ENCODE measurements at regions not wholly inside any gene's neighbourhood (a gene's known extent, or its start where the extent isn't known, plus 50 kb on each side); places are given as distances from the start of the nearest gene placed in this dataset.

DNA sequence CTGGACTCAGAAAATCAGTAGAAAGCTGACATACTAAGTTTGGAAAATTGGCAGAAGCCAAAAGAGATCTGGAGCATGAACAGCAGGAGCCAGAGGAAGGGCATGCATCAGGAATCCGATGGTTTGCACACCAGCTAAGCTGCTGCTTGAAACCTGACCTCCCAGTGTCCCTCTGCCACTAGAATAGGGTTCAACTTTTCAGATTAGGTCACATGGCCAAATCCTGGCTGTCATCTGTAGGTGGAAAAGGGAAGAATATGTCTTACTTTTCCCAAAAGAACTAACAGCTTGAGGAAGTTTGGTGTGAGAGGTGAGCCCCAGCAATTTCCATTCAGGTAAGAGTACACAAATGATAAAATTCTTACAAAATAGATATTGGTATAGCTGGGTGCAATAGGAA lies 732.6 kb downstream of the RERGL start:
- Histone ChIP-seq H3K27me3 (replicated peaks; ENCODE audit: control insufficient read depth, insufficient read depth, low read length) (no peaks in the 10 kb centered on the region), H3K9ac (ENCODE audit: low read length) (no peak overlapping the region), H3K4me3 (ENCODE audit: low read length) (no peak overlapping the region), H3K9me3 (ENCODE audit: control insufficient read depth, low read length) (no peaks in the 10 kb centered on the region), H3K4me1 (ENCODE audit: control insufficient read depth, insufficient read depth, low read length) (no peaks in the 10 kb centered on the region), H3K36me3 (ENCODE audit: control insufficient read depth, insufficient read depth, low read length, severe bottlenecking) (no peaks in the 10 kb centered on the region)
- no peak for DNase-seq (ENCODE audit: low read depth)

DNA sequence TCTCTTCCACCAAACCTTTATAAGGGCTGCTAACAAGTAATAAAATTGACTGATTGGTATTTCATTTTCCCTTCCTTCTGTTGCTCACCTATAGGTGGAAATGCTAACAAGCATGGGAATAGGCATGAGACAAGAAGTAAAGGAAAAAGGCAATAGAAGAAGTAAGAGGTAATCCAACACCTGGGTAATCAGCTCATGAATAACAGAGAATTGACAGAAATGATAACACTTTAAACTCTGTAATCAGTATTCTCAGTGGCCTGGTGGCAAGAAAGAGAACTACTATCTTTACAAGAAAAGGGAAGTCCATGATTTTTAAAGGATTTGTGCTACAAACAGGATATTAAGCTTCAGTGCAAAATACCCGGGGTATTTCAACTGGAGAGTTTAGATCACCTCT lies 737.8 kb downstream of the RERGL start:
- Histone ChIP-seq H3K36me3 (ENCODE audit: control insufficient read depth, insufficient read depth, low read length, severe bottlenecking) (no peaks in the 10 kb centered on the region), H3K9ac (ENCODE audit: low read length) (no peak overlapping the region), H3K4me3 (ENCODE audit: low read length) (no peak overlapping the region), H3K9me3 (ENCODE audit: control insufficient read depth, low read length) (no peaks in the 10 kb centered on the region), H3K4me1 (ENCODE audit: control insufficient read depth, insufficient read depth, low read length) (no peaks in the 10 kb centered on the region), H3K27me3 (replicated peaks; ENCODE audit: control insufficient read depth, insufficient read depth, low read length) (no peaks in the 10 kb centered on the region)
- no peak for DNase-seq (ENCODE audit: low read depth)

DNA sequence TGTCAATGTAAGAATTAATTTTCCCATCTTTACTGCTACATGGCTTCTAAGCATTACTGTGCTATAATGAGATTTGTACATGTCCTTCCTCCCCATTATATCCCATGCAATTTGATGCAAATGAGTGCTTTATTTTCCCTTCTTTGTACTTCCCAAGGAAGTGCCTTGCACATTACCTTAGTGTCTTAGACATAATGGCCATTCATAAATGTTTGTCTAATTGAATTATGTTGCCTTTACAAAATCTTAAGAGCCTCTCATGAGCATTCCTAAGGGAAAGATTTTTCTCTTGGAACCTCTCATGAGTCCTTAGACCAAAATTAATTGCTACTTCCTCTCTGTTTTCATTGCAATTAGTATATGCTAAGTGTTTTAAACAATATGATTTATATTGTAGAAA lies 741.7 kb downstream of the RERGL start:
- H3K36me3 ChIP-seq (ENCODE audit: control insufficient read depth, insufficient read depth, low read length, severe bottlenecking): no peaks in the 10 kb centered on the region
- no peak overlapping the region for H3K9ac ChIP-seq (ENCODE audit: low read length)
- DNase-seq (ENCODE audit: low read depth): no peak
- no peaks in the 10 kb centered on the region for H3K4me1 ChIP-seq (ENCODE audit: control insufficient read depth, insufficient read depth, low read length)
- no peaks in the 10 kb centered on the region for H3K27me3 ChIP-seq (replicated peaks; ENCODE audit: control insufficient read depth, insufficient read depth, low read length)
- H3K9me3 ChIP-seq (ENCODE audit: control insufficient read depth, low read length): no peaks in the 10 kb centered on the region
- no peak overlapping the region for H3K4me3 ChIP-seq (ENCODE audit: low read length)

DNA sequence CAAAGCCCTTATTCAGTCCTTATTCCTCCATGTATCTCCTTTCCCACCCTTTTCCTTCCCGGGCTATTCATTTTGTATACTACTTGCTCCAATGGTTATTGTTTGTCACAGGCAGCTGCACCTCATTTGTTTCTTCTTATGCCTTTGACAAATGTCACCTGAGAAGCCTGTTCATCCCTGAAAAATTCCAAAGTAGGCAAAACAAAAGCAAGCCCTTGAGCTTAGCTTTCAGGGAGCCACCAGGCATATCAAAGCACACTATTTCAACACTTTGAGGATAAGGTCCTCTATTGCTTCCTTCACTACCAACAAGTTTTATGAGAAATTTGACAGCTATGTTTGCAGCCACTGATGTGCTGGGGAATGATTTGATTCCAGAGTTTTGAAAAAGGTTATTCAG lies 738.7 kb upstream of the LMO3 start:
- Histone ChIP-seq H3K36me3 (ENCODE audit: control insufficient read depth, insufficient read depth, low read length, severe bottlenecking) (no peaks in the 10 kb centered on the region), H3K9ac (ENCODE audit: low read length) (no peak overlapping the region)
- no peak for DNase-seq (ENCODE audit: low read depth)

DNA sequence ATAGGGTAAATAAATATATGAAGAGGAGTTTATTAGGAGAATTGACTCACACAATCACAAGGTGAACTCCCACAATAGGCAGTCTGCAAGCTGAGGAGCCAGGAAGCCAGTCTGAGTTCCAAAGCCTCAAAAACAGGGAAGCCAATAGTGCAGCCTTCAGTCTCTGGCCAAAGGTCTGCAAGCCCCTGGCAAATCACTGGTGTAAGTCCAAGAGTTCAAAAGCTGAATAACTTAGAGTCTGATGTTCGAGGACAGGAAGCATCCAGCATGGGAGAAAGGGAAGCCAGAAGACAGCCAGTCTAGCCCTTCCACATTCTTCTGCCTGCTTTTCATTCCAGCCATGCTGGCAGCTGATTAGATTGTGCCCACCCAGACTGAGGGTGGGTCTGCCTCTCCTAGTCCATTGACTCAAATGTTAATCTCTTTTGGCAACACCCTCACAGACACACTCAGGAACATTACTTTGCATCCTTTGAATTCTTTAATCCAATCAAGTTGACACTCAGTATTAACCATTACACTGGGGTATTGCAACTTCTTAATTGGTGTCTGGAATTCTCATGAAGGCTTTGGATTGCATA lies 736.5 kb upstream of the LMO3 start:
- no peaks in the 10 kb centered on the region for H3K27me3 ChIP-seq (replicated peaks; ENCODE audit: control insufficient read depth, insufficient read depth, low read length)
- H3K36me3 ChIP-seq (ENCODE audit: control insufficient read depth, insufficient read depth, low read length, severe bottlenecking): no peaks in the 10 kb centered on the region
- H3K4me1 ChIP-seq (ENCODE audit: control insufficient read depth, insufficient read depth, low read length): no peaks in the 10 kb centered on the region
- H3K4me3 ChIP-seq (ENCODE audit: low read length): no peak overlapping the region
- no peak overlapping the region for H3K9ac ChIP-seq (ENCODE audit: low read length)
- peaks cover 12% of the 10 kb centered on the region for H3K9me3 ChIP-seq (ENCODE audit: control insufficient read depth, low read length)
- no peak for DNase-seq (ENCODE audit: low read depth)

More for the DNA sequence above, 738.7 kb upstream of the LMO3 start:
- H3K27me3 ChIP-seq (replicated peaks; ENCODE audit: control insufficient read depth, insufficient read depth, low read length): no peaks in the 10 kb centered on the region
- no peaks in the 10 kb centered on the region for H3K4me1 ChIP-seq (ENCODE audit: control insufficient read depth, insufficient read depth, low read length)
- H3K9me3 ChIP-seq (ENCODE audit: control insufficient read depth, low read length): peaks cover 9% of the 10 kb centered on the region
- H3K4me3 ChIP-seq (ENCODE audit: low read length): no peak overlapping the region

DNA sequence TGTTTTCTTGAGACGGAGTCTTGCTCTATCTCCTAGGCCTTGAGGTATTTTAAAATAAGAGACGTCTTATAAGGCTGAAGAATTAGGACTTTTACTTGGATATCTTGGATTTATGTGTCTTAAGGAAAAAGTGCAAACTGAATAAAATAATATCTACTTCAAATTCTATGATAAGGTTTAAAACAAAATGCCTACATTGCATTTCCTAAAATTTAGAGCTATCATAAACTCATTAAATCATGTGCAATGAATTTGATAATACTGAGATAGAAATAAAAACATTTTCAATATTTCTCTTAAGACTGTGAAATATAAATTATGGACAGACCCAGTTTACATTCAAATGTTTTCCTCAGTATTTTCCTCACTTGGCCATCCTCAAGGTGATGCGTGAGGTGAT lies 729.5 kb upstream of the LMO3 start:
- H3K27me3 ChIP-seq (replicated peaks; ENCODE audit: control insufficient read depth, insufficient read depth, low read length): no peaks in the 10 kb centered on the region

DNA sequence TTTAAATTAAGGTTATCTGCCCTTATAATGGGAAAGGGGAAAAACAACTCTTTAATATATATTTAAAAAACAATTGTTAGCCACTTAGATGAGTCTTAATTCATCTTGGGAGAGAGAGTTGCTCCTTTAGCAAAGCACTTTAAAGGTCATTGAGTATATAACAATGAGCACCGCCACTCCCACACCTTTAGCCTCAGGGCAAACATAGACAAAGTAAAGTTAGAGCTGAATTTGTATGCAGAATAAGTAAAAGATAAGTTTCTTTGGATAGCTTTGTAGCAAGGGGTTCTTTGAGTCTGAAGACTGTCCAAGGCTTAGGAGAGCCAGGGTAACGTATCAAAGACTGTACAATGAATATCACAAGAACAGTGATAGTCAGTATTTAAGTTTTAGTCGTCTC lies 728.8 kb upstream of the LMO3 start:
- no peaks in the 10 kb centered on the region for H3K4me1 ChIP-seq (ENCODE audit: control insufficient read depth, insufficient read depth, low read length)
- H3K9ac ChIP-seq (ENCODE audit: low read length): no peak overlapping the region
- H3K27me3 ChIP-seq (replicated peaks; ENCODE audit: control insufficient read depth, insufficient read depth, low read length): no peaks in the 10 kb centered on the region
- no peaks in the 10 kb centered on the region for H3K36me3 ChIP-seq (ENCODE audit: control insufficient read depth, insufficient read depth, low read length, severe bottlenecking)
- DNase-seq (ENCODE audit: low read depth): no peak
- no peak overlapping the region for H3K4me3 ChIP-seq (ENCODE audit: low read length)
- peaks cover 7% of the 10 kb centered on the region for H3K9me3 ChIP-seq (ENCODE audit: control insufficient read depth, low read length)

More for the DNA sequence above, 729.5 kb upstream of the LMO3 start:
- no peaks in the 10 kb centered on the region for H3K4me1 ChIP-seq (ENCODE audit: control insufficient read depth, insufficient read depth, low read length)
- H3K4me3 ChIP-seq (ENCODE audit: low read length): no peak overlapping the region
- no peak overlapping the region for H3K9ac ChIP-seq (ENCODE audit: low read length)
- H3K36me3 ChIP-seq (ENCODE audit: control insufficient read depth, insufficient read depth, low read length, severe bottlenecking): no peaks in the 10 kb centered on the region
- DNase-seq (ENCODE audit: low read depth): no peak
- peaks cover 10% of the 10 kb centered on the region for H3K9me3 ChIP-seq (ENCODE audit: control insufficient read depth, low read length)

DNA sequence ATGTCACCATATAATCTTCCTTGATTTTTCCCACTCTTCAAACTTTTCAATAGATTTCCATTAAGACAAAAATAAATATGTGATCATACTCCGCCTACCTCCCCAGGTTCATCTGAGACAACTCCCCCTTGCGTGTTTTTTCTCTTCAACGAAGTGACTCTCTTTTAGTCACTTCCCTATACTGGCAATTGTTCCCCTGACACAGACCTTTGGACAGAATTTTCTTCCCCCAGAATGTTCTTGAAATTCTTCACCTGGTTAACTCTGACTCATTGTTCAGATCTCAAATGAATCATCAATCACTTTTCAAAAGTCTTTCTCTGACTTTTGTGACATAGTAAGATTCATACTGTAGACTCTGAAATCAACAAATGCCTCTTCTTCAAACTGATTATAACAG lies 727.3 kb upstream of the LMO3 start:
- Histone ChIP-seq H3K27me3 (replicated peaks; ENCODE audit: control insufficient read depth, insufficient read depth, low read length) (no peaks in the 10 kb centered on the region), H3K4me1 (ENCODE audit: control insufficient read depth, insufficient read depth, low read length) (no peaks in the 10 kb centered on the region), H3K36me3 (ENCODE audit: control insufficient read depth, insufficient read depth, low read length, severe bottlenecking) (no peaks in the 10 kb centered on the region), H3K9me3 (ENCODE audit: control insufficient read depth, low read length) (peaks cover 4% of the 10 kb centered on the region), H3K4me3 (ENCODE audit: low read length) (no peak overlapping the region), H3K9ac (ENCODE audit: low read length) (no peak overlapping the region)
- no peak for DNase-seq (ENCODE audit: low read depth)

DNA sequence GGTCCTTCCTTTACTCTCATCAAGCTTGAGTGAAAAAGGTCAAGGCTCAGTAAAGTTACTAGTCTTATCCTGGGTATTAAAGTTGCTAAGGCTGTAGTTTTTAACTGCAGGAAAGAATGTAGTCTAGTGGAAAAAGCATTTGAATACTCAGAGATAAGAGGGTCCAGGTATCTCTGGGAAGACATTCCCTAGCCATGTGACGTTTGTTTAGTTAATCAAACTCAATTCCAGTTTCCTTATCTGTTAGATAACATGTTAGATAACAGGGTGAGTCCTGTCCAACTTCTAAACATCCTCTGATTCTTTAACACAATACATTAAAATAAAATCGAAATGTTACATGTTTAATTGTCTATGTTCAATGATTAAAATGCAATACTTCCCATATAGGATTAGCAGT lies 720.7 kb upstream of the LMO3 start:
- Histone ChIP-seq H3K4me1 (ENCODE audit: control insufficient read depth, insufficient read depth, low read length) (no peaks in the 10 kb centered on the region), H3K4me3 (ENCODE audit: low read length) (no peak overlapping the region), H3K36me3 (ENCODE audit: control insufficient read depth, insufficient read depth, low read length, severe bottlenecking) (no peaks in the 10 kb centered on the region), H3K9me3 (ENCODE audit: control insufficient read depth, low read length) (no peaks in the 10 kb centered on the region), H3K9ac (ENCODE audit: low read length) (no peak overlapping the region), H3K27me3 (replicated peaks; ENCODE audit: control insufficient read depth, insufficient read depth, low read length) (no peaks in the 10 kb centered on the region)
- DNase-seq (ENCODE audit: low read depth): no peak

DNA sequence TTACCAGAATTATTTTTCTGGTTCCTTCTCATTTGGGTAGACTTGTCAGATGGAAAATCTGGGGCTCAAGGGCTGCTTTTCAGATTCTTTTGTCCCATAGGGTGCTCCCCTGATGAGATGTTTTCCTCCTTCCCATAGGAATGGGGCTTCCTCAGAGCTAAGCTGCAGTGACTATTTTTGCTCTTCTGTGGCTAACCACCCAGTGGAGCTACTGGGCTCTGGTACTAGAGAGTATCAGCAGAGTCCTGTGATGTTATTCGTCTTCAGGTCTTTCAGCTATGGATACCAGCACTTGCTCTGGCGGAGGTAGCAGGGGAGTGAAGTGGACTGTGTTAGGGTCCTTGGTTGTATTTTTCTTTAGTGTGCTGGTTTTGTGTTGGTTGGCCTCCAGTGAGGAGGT lies 716.1 kb upstream of the LMO3 start:
- Histone ChIP-seq H3K9ac (ENCODE audit: low read length) (no peak overlapping the region), H3K9me3 (ENCODE audit: control insufficient read depth, low read length) (peaks cover 4% of the 10 kb centered on the region), H3K27me3 (replicated peaks; ENCODE audit: control insufficient read depth, insufficient read depth, low read length) (no peaks in the 10 kb centered on the region), H3K36me3 (ENCODE audit: control insufficient read depth, insufficient read depth, low read length, severe bottlenecking) (no peaks in the 10 kb centered on the region), H3K4me1 (ENCODE audit: control insufficient read depth, insufficient read depth, low read length) (no peaks in the 10 kb centered on the region), H3K4me3 (ENCODE audit: low read length) (no peak overlapping the region)
- DNase-seq (ENCODE audit: low read depth): no peak

DNA sequence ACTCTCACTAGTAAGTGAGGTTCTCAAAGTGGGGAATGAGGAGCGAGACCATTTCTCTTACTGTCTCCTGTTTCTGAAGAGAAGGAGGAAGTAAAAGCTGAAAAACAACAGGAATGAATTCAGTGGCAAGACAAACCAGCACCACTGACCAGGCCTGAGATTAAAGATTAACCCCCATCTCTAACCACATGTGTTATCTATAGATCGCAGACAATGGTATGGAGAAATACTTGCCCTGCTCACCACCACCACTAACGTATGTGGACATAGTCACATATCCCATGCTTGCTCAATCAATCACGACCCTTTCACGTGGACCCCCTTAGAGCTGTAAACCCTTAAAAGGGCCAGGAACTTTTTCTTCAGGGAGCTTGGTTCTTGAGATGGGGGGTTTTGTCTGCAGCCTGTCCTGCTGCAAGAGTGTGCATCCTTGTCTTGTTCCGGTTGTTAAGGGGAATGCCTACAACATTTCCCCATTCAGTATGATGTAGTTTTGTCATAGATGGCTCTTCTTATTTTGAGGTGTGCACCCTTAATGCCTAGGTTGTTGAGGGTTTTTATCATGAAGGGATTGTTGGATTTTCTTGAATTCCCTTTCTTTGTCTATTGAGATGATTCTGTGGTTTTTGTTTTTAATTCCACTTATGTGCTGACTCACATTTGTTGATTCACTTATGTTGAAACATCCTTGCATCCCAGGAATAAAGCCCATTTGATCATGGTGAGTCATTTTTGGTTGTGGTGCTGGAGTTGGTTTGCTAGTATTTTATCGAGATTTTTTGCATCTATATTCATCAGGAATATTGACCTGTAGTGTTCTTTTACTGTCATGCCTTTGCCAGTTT lies 698.8 kb upstream of the LMO3 start:
- H3K9me3 ChIP-seq (ENCODE audit: control insufficient read depth, low read length): peaks cover 7% of the 10 kb centered on the region
- H3K9ac ChIP-seq (ENCODE audit: low read length): no peak overlapping the region
- no peaks in the 10 kb centered on the region for H3K4me1 ChIP-seq (ENCODE audit: control insufficient read depth, insufficient read depth, low read length)
- H3K27me3 ChIP-seq (replicated peaks; ENCODE audit: control insufficient read depth, insufficient read depth, low read length): no peaks in the 10 kb centered on the region
- no peaks in the 10 kb centered on the region for H3K36me3 ChIP-seq (ENCODE audit: control insufficient read depth, insufficient read depth, low read length, severe bottlenecking)
- no peak for DNase-seq (ENCODE audit: low read depth)
- no peak overlapping the region for H3K4me3 ChIP-seq (ENCODE audit: low read length)
